ENCODE measurements at regions not wholly inside any gene's neighbourhood (a gene's known extent, or its start where the extent isn't known, plus 50 kb on each side); places are given as distances from the start of the nearest gene placed in this dataset.

DNA sequence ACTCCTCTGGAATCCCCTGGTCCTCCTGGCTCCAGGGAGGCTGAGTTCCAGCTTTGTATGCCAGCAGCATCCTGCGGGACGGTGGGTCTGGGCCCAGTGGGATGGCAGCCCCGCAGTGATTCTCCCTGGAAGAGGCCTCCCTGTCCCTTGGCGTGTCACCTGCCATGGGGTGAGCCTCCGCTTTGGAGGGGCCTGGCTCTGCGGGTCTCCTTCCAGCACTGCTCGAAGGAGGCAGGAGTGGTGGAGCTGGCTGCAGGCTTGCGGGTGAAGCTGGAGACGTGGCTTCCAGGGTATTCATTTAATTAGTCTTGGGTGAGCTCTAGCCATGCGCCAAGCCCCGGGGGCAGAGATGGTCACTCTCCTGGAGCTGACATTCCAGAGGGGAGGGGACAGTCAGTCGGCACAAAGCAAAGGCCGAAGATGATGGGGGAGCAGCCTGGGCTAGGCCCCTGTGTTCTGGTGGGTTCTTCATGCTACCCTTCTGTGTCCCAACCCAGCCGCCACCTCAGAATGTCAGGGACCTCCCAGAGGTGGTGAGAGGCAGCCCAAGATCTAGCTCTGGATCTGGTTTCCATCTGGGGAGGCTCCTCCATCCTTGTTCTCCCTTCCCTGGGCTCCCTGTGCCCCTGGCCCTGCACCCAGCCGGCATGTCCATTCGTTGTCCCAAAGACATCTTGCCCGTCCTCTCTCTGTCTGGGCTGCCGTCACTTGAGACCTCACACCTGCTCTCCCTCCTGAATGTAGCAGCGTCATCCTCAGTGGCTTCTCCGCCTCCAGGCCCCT, 1332.5 kb downstream of the BRD1 start:
- no peak for TF ChIP-seq GATA2 (IDR thresholded peaks at IDR 0.05; ENCODE audit: low read depth, low read length)
- TF ChIP-seq GATA3 (IDR thresholded peaks at IDR 0.05; ENCODE audit: low read depth, low read length) = no peak

DNA sequence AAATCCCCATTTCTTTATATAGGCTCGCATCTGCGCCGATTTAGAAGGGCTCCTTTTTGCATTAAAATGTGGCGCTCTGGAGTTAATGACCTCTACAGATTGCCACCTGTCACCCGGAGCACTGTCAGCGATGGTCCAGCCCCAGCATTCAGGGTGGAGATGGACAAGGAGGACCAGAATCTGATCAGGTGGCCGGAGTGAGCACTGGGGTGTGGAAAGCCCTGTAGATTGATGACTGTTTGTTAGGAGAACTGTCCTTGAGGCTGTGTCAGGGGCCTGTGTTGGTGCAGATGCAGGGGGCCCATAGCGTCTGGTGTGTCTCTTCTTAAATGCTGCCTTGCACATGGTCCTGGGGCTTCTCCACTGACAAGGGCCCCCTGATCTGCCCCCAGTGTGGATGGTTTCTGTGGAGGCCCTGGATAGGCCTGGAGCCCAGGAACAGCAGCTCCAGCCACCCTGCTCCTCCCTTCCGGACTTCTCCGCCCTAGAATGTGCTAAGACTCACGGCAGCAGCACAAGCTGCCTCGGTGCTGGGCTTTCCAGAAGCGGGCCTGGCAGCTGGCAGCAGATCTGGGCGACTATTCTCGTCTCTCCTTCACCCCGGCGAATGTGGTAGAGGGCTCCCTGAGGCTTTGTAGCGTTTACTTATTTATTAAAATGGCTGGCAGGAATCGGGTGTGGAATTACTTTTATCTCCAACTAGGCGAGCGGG, 1333.3 kb downstream of the BRD1 start:
- no peak for TF ChIP-seq GATA2 (IDR thresholded peaks at IDR 0.05; ENCODE audit: low read depth, low read length)
- TF ChIP-seq GATA3 (IDR thresholded peaks at IDR 0.05; ENCODE audit: low read depth, low read length) = no peak

DNA sequence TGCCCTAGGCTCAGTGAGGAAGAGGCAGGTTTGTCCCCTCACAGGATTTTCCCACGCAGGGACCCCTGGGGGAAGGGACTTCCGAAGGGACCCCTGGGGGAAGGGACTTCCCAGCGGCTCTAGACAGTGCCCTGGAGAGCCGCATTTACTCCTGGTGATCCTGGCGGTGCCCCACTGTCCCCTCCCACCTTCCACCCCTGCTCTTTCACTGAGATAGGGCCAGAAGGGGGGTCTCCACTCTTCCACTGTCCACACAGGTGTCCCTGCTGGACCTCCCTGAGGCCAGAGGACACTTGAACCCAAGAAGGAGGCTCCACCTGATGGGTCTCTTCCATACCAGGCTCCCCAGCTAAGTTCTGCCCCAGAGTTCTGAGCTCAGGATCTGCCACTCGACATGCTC, 1333.9 kb downstream of the BRD1 start:
- TF ChIP-seq GATA2 (IDR thresholded peaks at IDR 0.05; ENCODE audit: low read depth, low read length) = no peak
- TF ChIP-seq GATA3 (IDR thresholded peaks at IDR 0.05; ENCODE audit: low read depth, low read length) = no peak

DNA sequence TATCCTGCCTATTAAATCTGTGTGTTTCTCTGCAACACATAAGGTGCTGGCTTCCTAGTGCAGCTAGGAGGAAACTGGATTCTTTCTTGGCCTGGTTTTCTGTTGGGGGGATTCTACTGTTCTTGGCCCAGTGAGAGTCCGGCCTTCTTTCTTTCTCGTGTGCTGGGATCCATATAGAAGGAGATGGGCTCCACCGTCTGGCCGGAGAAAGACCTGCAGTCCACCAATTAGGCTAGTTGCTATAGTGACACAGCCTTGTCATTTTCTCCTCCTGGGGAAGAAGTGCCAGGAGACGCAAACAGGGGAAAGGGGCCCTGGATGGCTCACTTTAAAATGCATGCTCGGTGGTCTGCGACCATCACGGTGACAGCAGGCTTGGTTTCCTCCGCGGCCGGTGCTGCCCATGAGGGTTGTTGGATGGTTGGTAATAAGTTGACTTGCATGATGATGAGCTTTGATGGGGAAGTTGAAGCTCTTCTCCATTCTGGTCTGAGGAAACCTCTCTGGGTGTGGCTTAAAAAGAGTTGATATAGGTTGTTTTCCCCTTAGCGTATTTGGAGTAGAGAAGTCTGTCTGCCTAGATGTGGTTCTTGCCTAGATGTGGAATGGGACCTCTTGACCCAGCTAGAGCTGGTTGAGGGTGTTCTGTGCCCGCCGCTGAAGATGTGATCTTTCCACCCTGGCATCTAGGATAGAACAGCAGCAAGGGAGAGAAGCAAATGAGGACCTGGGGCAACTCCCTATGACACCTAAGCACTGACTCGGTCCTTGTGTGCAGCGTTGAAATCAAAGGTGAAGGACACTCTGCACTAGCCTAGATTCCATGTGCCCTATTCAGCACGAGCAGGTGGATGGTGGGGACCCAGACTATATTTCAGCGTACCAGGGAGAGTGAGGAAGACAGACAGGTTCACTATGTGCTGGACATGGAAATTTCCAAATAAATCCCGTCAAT, 1335.0 kb downstream of the BRD1 start:
- TF ChIP-seq GATA2 (IDR thresholded peaks at IDR 0.05; ENCODE audit: low read depth, low read length) (no peak), GATA3 (IDR thresholded peaks at IDR 0.05; ENCODE audit: low read depth, low read length) (no peak)

DNA sequence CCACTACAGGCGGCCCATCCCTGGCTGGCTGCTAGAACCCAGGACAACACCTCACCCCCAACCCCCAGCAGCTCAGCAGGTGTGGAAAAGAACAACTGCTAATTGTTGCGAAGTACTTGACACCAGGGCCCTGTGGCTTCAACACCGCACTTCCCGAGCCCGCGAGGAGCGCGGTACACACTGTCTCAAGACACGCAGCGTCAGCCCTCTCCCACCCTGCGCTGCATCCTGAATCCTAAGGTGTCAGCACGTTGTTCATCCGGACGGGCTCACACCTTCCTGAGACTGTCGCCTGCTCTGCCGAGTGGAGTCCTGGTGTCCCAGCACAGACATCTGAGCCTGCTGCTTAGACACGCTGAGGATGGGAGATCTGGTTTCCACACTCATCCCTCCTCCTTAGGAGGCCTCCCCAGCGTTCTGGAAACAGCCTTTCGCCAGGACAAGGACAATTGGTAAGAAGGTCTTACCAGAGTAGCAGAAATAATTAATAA, 1336.2 kb downstream of the BRD1 start:
- TF ChIP-seq GATA2 (IDR thresholded peaks at IDR 0.05; ENCODE audit: low read depth, low read length) (no peak), GATA3 (IDR thresholded peaks at IDR 0.05; ENCODE audit: low read depth, low read length) (no peak)

- TF ChIP-seq GATA2 (IDR thresholded peaks at IDR 0.05; ENCODE audit: low read depth, low read length) = no peak
- TF ChIP-seq GATA3 (IDR thresholded peaks at IDR 0.05; ENCODE audit: low read depth, low read length) = no peak
Observed at GRCh38 chr22:48490500-48491411, 1336.9 kb downstream of the BRD1 start.

- TF ChIP-seq GATA2 (IDR thresholded peaks at IDR 0.05; ENCODE audit: low read depth, low read length) = no peak
- no peak for TF ChIP-seq GATA3 (IDR thresholded peaks at IDR 0.05; ENCODE audit: low read depth, low read length)
Observed at GRCh38 chr22:48489551-48490499, 1337.8 kb downstream of the BRD1 start.

DNA sequence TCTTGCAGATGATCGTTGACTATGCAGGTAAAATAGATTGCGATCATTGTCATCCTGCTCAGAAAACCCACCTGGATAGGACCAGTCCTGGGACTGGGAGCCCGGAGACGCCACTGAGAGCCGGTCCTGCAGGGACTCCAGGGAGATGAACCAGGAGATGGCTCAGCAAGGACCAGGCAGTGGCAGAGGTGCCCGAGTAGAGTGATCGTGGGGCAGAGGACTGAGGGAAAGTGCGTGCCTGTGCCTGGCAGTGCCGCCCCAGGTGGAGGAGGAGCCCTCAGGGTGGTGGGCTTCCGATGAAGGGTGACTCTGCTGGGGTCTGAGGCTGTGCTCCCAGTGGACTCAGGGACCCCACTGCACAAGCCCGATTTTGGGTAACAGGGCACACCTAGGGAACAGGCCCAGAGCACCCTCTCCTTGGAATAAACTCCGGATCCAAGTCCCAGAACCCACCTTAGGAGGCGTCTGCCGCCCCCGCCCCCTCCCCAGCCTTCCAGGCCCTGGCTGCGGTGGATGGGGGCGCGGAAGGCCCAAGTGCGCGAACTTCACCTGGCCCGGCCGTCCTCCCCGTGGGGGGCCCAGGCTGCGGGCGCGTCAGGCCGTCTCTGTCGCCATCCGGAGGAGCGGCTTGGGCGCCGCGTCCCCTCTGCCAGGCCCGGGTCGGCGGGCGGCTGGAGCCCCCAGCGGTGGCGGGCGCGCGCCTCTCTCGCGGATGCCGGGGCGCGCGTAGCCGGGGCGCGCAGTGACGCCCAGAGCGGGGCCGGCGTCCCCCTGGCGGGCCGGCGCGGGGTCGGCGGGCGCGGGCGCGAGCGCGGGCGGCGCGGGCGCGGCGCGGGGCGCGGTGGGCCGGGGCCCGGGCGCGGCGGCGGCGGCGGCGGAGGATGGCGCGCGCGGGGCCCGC, 1338.8 kb downstream of the BRD1 start:
- TF ChIP-seq GATA2 (IDR thresholded peaks at IDR 0.05; ENCODE audit: low read depth, low read length) (no peak), GATA3 (IDR thresholded peaks at IDR 0.05; ENCODE audit: low read depth, low read length) (no peak)

- TF ChIP-seq GATA2 (IDR thresholded peaks at IDR 0.05; ENCODE audit: low read depth, low read length) (no peak), GATA3 (IDR thresholded peaks at IDR 0.05; ENCODE audit: low read depth, low read length) (no peak)
Observed at GRCh38 chr22:48488149-48488551, 1339.5 kb downstream of the BRD1 start.

- TF ChIP-seq GATA2 (IDR thresholded peaks at IDR 0.05; ENCODE audit: low read depth, low read length) (no peak), GATA3 (IDR thresholded peaks at IDR 0.05; ENCODE audit: low read depth, low read length) (no peak)
Observed at GRCh38 chr22:48486558-48486957, 1341.1 kb downstream of the BRD1 start.

- TF ChIP-seq GATA2 (IDR thresholded peaks at IDR 0.05; ENCODE audit: low read depth, low read length) (no peak), GATA3 (IDR thresholded peaks at IDR 0.05; ENCODE audit: low read depth, low read length) (no peak)
Observed at GRCh38 chr22:48486134-48486532, 1341.5 kb downstream of the BRD1 start.
